T-helper 17 cell (primary cell): ENCODE measurements at regions not wholly inside any gene's neighbourhood (a gene's known extent, or its start where the extent isn't known, plus 50 kb on each side); places are given as distances from the start of the nearest gene placed in this dataset.
"Not testable (repeated sequence)": the region's sequence is repeated elsewhere in the genome, so short reads cannot be mapped to it uniquely, and the experiment has no call there.

ENCODE experiments used
- ATAC-seq: fragments of 150-1000 bp; cut with Tn5 transposase; 2 replicates; pipeline ENCODE4 v1.10.0; 2021; ENCODE audit warnings: mild to moderate bottlenecking, moderate library complexity
- DNase-seq, 3 donors: peaks; one replicate each; pipeline versions ENCODE4 v3.0.0 to v3.0.0-alpha.2; 2020 to 2021
- H3K9me3 ChIP-seq: one replicate; pipeline ENCODE4 v1.7.0; 2013; ENCODE audit warnings: low read length, mild to moderate bottlenecking; ENCODE audit not compliant: control insufficient read depth, poor library complexity, severe bottlenecking
- H3K27ac Mint-ChIP-seq: one replicate; pipeline ENCODE4 v1.8.0; 2022; ENCODE audit warnings: mild to moderate bottlenecking, moderate library complexity, mixed read lengths
- H3K27me3 Mint-ChIP-seq: one replicate; pipeline ENCODE4 v1.8.0; 2022; ENCODE audit warnings: mixed read lengths
- H3K36me3 Mint-ChIP-seq: one replicate; pipeline ENCODE4 v1.8.0; 2022; ENCODE audit warnings: low read depth, mixed read lengths
- H3K4me1 Mint-ChIP-seq: one replicate; pipeline ENCODE4 v1.8.0; 2022; ENCODE audit warnings: mild to moderate bottlenecking, mixed read lengths
- H3K4me3 Mint-ChIP-seq: one replicate; pipeline ENCODE4 v1.8.0; 2022; ENCODE audit warnings: mild to moderate bottlenecking, moderate library complexity, mixed read lengths

DNA sequence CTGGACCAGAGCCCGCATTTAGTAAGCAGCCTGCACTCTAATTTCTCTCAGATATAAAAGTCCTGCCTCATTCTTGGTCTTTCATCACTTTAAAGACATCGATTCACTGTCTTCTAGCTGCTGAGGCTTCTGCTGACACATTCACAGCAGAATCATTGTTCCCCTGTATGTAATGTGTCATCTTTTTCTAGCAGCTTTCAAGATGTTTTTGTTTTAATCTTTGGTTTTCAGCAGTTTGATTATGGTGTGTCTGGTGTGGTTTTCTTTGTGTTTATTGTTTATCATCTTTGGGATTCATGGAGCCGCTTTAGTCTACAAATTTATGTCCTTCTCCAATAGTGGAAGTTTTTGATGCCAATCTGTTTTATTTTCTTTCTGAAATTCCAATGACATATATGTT is 157.3 kb upstream of the STMND1 start:
- ATAC-seq = no peak
- no peaks in the 10 kb centered on the region for H3K9me3 ChIP-seq
- no peak for DNase-seq
- Mint-ChIP-seq H3K27ac (no peak overlapping the region), H3K4me3 (no peak overlapping the region), H3K36me3 (peaks cover 4% of the 10 kb centered on the region), H3K4me1 (peaks cover 4% of the 10 kb centered on the region), H3K27me3 (peaks cover 58% of the 10 kb centered on the region)

DNA sequence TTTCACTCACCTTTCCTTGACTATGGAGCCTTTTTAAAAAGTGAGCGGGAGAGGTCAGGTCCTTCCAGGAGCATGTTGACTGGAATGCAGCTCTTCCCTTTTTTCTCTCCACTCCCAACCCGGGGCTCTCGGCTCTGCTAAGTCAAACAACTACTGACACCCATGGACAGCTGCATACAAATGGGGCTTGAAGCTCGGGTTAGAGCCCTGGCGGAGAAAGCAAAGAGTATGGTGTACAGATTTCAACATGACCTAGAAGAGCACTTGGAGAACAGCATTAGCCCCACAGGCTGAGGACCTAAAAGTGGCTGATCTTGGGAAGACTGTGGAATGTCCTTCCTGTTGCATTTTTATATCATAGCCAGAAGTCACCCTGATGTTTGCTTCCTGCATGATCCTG is 162.0 kb upstream of the STMND1 start:
- H3K4me1 Mint-ChIP-seq = no peaks in the 10 kb centered on the region
- H3K27ac Mint-ChIP-seq = no peak overlapping the region
- ATAC-seq (no peak), DNase-seq (no peak)
- no peaks in the 10 kb centered on the region for H3K36me3 Mint-ChIP-seq
- peaks cover 48% of the 10 kb centered on the region for H3K27me3 Mint-ChIP-seq
- H3K4me3 Mint-ChIP-seq = no peak overlapping the region
- H3K9me3 ChIP-seq = no peaks in the 10 kb centered on the region

DNA sequence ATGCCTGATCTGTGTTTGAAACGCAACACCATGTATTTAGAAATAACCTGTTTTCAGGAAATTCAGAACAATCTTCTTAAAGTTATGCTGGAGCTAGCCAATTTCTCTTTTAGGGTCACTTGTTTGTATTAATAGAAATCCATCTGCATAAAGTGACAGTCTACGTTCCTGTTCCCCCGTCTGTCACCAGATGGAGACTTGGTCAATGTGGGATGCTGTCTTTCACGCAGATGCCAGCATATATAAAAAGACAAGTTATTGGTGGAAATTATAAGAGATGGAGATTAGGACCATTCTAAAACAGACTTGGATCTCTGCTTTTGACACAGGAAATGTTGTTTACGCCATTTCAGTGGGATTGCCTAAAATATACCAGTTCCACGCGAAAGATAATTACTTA is 162.5 kb upstream of the STMND1 start:
- H3K27me3 Mint-ChIP-seq = peaks cover 51% of the 10 kb centered on the region
- H3K9me3 ChIP-seq = no peaks in the 10 kb centered on the region
- no peak for ATAC-seq
- H3K27ac Mint-ChIP-seq = no peak overlapping the region
- H3K36me3 Mint-ChIP-seq = no peaks in the 10 kb centered on the region
- DNase-seq = no peak
- H3K4me3 Mint-ChIP-seq = no peak overlapping the region
- H3K4me1 Mint-ChIP-seq = no peaks in the 10 kb centered on the region

DNA sequence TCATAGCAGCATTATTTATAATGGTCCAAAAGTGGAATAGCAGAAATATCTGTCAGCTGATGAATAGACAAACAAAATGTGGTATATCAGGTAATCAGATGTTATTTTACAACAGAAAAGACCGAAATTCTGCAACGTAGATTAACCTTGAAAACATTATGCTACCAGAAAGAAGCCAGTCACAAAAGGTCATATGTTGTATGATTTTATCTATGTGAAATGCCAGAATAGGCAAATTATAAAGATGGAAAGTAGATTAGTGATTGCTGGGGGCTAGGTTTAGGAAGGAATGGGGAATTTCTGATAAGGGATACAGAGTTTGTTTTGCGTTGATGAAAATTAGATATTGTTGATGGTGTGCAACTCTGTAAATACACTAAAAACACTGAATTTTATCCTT is 165.0 kb upstream of the STMND1 start:
- H3K9me3 ChIP-seq = no peaks in the 10 kb centered on the region
- ATAC-seq (no peak), DNase-seq (no peak)
- H3K27me3 Mint-ChIP-seq = peaks cover 53% of the 10 kb centered on the region
- H3K4me3 Mint-ChIP-seq = no peak overlapping the region
- H3K36me3 Mint-ChIP-seq = no peaks in the 10 kb centered on the region
- H3K4me1 Mint-ChIP-seq = no peaks in the 10 kb centered on the region
- no peak overlapping the region for H3K27ac Mint-ChIP-seq

DNA sequence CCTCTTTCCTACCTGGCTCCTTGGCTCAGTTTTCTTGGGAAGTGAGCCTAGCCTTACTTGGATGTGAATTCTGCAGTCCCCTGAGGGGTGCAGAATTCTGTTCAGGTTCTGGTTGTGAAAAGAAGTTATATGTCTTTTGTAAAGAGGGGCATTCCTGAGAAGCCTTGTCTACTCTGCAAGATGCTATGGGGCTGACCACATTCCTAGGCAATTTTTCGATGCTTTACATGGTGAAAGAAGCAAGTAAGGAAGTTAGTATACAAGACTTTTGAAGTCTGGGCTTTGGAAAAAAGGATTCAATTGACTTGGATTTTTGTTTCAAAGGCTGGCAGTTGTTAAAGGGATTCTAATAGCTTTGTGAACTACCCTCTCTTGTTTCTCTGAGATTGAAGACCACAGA is 167.9 kb upstream of the STMND1 start:
- Mint-ChIP-seq H3K36me3 (no peaks in the 10 kb centered on the region), H3K27me3 (peaks cover 33% of the 10 kb centered on the region)
- no peak for ATAC-seq

DNA sequence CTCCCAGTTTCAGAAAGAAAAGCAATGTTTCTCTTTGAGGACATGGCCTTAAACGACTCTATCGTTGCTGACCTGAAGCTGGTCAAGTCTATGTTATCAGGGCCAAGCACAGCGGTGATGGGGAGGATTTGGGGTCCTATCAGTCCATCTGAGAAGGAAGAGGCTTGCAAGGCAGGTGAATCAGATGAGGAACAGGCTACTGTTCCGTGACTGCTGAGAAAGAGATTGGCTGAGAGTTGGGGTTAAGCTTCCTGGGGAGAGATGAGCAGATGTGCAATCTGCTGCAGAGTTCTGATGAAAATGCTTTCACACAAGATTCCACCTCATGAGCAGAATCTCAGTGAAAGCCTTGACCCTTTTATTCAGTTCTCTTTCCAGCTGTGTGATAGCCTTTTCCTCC is 168.3 kb upstream of the STMND1 start:
- Mint-ChIP-seq H3K27me3 (peaks cover 33% of the 10 kb centered on the region), H3K36me3 (no peaks in the 10 kb centered on the region), H3K4me1 (no peaks in the 10 kb centered on the region), H3K27ac (no peak overlapping the region), H3K4me3 (no peak overlapping the region)
- H3K9me3 ChIP-seq = no peaks in the 10 kb centered on the region
- no peak for DNase-seq
- ATAC-seq = no peak

More for the DNA sequence above, 167.9 kb upstream of the STMND1 start:
- H3K9me3 ChIP-seq = no peaks in the 10 kb centered on the region
- Mint-ChIP-seq H3K4me1 (no peaks in the 10 kb centered on the region), H3K4me3 (no peak overlapping the region), H3K27ac (no peak overlapping the region)
- no peak for DNase-seq

DNA sequence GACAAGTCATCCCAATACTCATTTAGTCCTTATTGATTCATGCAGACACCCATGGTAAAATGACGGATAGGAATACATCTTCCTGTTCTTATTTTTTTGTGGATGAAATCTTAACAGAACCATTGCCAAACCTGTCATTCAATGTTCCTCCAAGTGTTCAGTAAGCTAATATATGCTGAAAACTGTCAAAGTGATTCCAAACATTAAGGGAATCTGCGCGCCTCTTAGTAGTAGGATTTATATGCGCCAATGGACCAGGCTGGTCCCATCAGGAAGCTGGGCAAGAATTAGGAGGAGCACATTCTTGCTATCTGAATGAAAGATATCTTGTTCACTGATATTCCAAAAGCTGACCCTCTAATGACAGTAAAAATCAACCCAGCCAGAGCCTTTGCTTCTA is 168.9 kb upstream of the STMND1 start:
- H3K9me3 ChIP-seq = no peaks in the 10 kb centered on the region
- no peaks in the 10 kb centered on the region for H3K36me3 Mint-ChIP-seq
- H3K4me3 Mint-ChIP-seq = no peak overlapping the region
- no peak overlapping the region for H3K27ac Mint-ChIP-seq
- DNase-seq = no peak
- ATAC-seq = no peak
- no peaks in the 10 kb centered on the region for H3K4me1 Mint-ChIP-seq
- H3K27me3 Mint-ChIP-seq = peaks cover 38% of the 10 kb centered on the region

DNA sequence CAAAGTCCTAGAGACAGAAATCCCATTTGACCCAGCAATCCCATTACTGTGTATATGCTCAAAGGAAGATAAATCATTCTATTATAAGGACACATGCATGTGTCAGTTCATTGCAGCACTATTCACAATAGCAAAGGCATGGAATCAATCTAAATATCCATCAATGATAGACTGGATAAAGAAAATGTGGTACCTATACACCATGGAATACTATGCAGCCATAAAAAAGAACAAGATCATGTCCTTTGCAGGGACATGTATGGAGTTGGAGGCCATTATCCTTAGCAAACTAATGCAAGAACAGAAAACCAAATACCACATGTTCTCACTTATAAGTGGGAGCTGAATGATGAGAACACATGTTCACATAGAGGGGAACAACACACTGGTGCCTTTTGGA is 169.8 kb upstream of the ATXN1 start:
- H3K4me3 Mint-ChIP-seq, ATAC-seq, H3K36me3 Mint-ChIP-seq, H3K4me1 Mint-ChIP-seq, DNase-seq, H3K27ac Mint-ChIP-seq, H3K9me3 ChIP-seq: not testable (repeated sequence)
- H3K27me3 Mint-ChIP-seq = peaks cover 37% of the 10 kb centered on the region

DNA sequence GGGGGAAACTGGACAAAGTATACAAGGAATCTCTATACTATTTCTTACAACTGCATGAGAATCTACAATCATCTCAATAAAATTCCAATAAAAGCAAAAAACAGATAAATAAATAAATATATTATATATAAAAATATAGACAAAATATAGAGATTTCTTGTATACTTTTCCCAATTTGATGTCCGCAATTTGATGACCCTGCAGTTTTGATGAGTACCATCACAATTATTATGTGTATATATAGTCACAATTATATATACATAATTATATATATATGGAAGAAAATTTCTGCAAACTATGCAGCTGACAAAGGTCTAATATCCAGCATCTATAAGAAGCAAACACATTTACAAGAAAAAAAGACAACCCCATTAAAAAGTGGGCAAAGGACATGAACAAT is 169.2 kb upstream of the ATXN1 start:
- Mint-ChIP-seq H3K27me3 (peaks cover 43% of the 10 kb centered on the region), H3K36me3 (no peaks in the 10 kb centered on the region), H3K4me1 (no peaks in the 10 kb centered on the region), H3K4me3 (no peak overlapping the region), H3K27ac (no peak overlapping the region)
- DNase-seq (no peak), ATAC-seq (no peak)
- H3K9me3 ChIP-seq = no peaks in the 10 kb centered on the region

DNA sequence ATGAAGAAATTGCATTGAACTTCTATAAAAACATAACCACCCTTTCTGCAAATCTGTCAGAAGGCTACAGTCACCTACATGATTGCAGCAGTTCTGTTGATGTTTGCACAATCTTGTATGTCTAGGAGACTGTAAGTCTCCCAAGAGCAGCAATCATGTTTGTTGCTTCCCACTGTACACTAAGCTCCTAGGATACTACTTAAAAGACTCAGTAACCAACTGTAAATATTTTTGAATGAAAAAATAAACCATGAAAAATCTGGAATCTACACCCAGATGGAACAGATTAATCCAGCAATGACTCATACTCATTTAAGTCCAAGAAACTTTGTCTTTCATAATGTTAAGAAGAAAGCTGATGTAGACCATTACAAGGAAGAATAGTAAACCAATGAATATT is 168.5 kb upstream of the ATXN1 start:
- no peak for ATAC-seq
- H3K27me3 Mint-ChIP-seq = peaks cover 37% of the 10 kb centered on the region
- H3K27ac Mint-ChIP-seq = no peak overlapping the region
- H3K4me1 Mint-ChIP-seq = no peaks in the 10 kb centered on the region
- no peak overlapping the region for H3K4me3 Mint-ChIP-seq
- H3K36me3 Mint-ChIP-seq = no peaks in the 10 kb centered on the region
- DNase-seq = no peak
- no peaks in the 10 kb centered on the region for H3K9me3 ChIP-seq

DNA sequence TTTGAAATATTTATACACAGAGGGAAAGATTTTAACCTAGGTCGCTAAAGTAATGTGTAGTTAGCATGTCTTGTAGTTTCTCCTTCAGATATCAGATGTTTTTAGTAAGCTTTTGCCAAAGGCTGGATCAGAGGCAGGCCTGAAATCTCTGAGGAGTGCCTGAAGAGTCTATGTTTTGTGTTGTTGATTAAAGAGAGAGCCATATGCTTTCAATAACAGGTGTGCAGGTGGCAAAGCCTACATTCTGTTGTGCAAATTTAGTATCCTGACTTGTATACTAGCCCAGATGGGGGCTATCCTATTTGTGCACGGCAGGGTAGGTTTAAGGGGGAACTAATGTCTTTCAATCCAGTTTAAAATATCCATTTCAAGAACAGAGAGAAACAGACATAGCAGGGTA is 167.1 kb upstream of the ATXN1 start:
- DNase-seq (no peak), ATAC-seq (no peak)
- Mint-ChIP-seq H3K4me1 (no peaks in the 10 kb centered on the region), H3K27me3 (peaks cover 30% of the 10 kb centered on the region), H3K4me3 (no peak overlapping the region), H3K27ac (no peak overlapping the region), H3K36me3 (no peaks in the 10 kb centered on the region)
- no peaks in the 10 kb centered on the region for H3K9me3 ChIP-seq

DNA sequence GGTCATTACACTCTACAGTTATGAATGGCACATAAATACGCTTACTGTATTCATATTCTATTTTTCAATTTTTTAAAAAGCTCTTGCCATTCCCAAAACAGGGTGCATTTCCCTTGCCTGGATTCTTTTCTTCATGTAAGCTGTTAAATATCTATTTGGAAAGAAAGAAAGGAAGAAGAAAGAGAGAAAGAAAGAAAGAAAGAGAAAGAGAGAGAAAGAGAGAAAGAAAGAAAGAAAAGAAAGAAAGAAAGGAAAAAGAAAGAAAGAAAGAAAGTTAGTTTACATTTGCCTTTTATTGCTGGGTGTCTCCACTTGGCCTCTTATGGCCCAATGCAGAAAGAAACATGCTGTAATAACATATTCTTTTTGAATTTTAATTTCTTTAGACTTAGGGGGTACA is 165.9 kb upstream of the ATXN1 start:
- Mint-ChIP-seq H3K4me1 (no peaks in the 10 kb centered on the region), H3K36me3 (no peaks in the 10 kb centered on the region), H3K4me3 (no peak overlapping the region), H3K27me3 (peaks cover 34% of the 10 kb centered on the region), H3K27ac (no peak overlapping the region)
- no peaks in the 10 kb centered on the region for H3K9me3 ChIP-seq
- ATAC-seq (no peak), DNase-seq (no peak)

DNA sequence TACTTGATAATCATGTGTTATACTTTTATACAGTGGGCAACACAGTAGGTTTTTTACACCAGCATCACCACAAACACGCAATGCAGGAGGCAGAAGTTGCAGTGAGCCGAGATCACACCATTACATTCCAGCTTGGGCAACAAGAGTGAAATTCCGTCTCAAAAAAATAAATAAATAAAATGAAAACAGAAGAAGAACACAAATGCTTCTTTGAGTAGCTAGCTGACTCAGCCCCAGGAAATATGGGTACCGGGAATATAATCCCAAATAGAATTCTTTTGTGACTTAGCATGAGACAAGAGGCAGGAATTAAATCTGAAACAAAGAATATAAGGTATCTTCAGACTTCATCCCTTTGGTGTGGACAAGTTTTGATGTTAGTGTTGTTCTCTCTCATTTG is 164.2 kb upstream of the ATXN1 start:
- Mint-ChIP-seq H3K36me3 (no peaks in the 10 kb centered on the region), H3K27me3 (peaks cover 44% of the 10 kb centered on the region), H3K4me3 (no peak overlapping the region), H3K27ac (no peak overlapping the region), H3K4me1 (no peaks in the 10 kb centered on the region)
- ATAC-seq (no peak), DNase-seq (no peak)
- H3K9me3 ChIP-seq = no peaks in the 10 kb centered on the region

DNA sequence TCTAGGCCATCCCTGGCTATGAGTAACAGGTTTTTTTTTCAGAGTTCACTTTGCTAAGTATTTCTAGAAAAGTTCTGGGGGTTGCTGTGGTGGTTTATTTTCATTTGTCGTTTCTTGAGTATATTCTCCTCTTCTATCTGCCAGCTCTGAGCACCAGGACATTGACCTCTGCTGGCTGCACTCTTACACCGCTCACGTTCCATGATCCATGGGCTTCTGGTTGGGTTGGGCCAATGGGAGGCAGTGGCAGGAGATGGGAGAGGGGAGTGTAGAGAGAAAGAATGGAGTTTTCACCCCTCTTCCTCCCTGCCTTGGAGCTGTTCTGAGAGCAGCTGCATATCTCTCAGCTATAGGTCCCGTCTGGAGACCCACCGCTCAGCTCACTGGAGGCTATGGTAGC is 161.0 kb upstream of the ATXN1 start:
- ATAC-seq (no peak), DNase-seq (no peak)
- no peak overlapping the region for H3K4me3 Mint-ChIP-seq
- H3K9me3 ChIP-seq = no peaks in the 10 kb centered on the region
- H3K36me3 Mint-ChIP-seq = no peaks in the 10 kb centered on the region
- no peak overlapping the region for H3K27ac Mint-ChIP-seq
- H3K27me3 Mint-ChIP-seq = peaks cover 42% of the 10 kb centered on the region
- no peaks in the 10 kb centered on the region for H3K4me1 Mint-ChIP-seq
